ENCODE measurements at regions not wholly inside any gene's neighbourhood (a gene's known extent, or its start where the extent isn't known, plus 50 kb on each side); places are given as distances from the start of the nearest gene placed in this dataset.

- TF ChIP-seq PBX3 (CRISPR knock-in tag; IDR thresholded peaks at IDR 0.05; ENCODE audit: borderline replicate concordance) (no peak), PLSCR1 (CRISPR knock-in tag; IDR thresholded peaks at IDR 0.05; ENCODE audit: borderline replicate concordance) (no peak), GFI1 (CRISPR knock-in tag; IDR thresholded peaks at IDR 0.05; ENCODE audit: borderline replicate concordance) (no peak), MAX (IDR thresholded peaks at IDR 0.05) (no peak), ZBTB34 (CRISPR knock-in tag; IDR thresholded peaks at IDR 0.05) (no peak)
Measured at GRCh38 chr1:198935306-198935921, 296.6 kb downstream of the PTPRC start.
